HG03457 (cell line): ENCODE measurements at regions not wholly inside any gene's neighbourhood (a gene's known extent, or its start where the extent isn't known, plus 50 kb on each side); places are given as distances from the start of the nearest gene placed in this dataset.
"Not testable (repeated sequence)": the region's sequence is repeated elsewhere in the genome, so short reads cannot be mapped to it uniquely, and the experiment has no call there.

Source experiments
- ATAC-seq: cut with Tn5 transposase; IDR thresholded peaks from one replicate; pipeline ENCODE4 v1.9.1; 2021; ENCODE audit warnings: moderate number of reproducible peaks; ENCODE audit not compliant: unreplicated experiment

GRCh38 chr20:53655625-53656292 lies 62.1 kb upstream of the ZNF217 start:
- no peak for ATAC-seq

- no peak for ATAC-seq
Measured at GRCh38 chr20:53654932-53655624, 61.4 kb upstream of the ZNF217 start.

- ATAC-seq = not testable (repeated sequence)
Measured at GRCh38 chr20:53654521-53654920, 60.9 kb upstream of the ZNF217 start.

- ATAC-seq = peak; percentile 2
Measured at GRCh38 chr20:53652859-53653517, 59.3 kb upstream of the ZNF217 start.

- peak; percentile 40 for ATAC-seq
Measured at GRCh38 chr20:53652090-53652858, 58.6 kb upstream of the ZNF217 start.

- ATAC-seq = not testable (repeated sequence)
Measured at GRCh38 chr20:53649493-53649892, 55.9 kb upstream of the ZNF217 start.

- ATAC-seq = no peak
Measured at GRCh38 chr20:53647286-53647821, 53.7 kb upstream of the ZNF217 start.

GRCh38 chr20:53646550-53646949 lies 52.9 kb upstream of the ZNF217 start:
- ATAC-seq = no peak

GRCh38 chr20:53645582-53645897 lies 51.9 kb upstream of the ZNF217 start:
- ATAC-seq = no peak

GRCh38 chr20:53644108-53644507 lies 50.5 kb upstream of the ZNF217 start:
- not testable (repeated sequence) for ATAC-seq
